PC-3 (cell line): ENCODE measurements at regions not wholly inside any gene's neighbourhood (a gene's known extent, or its start where the extent isn't known, plus 50 kb on each side); places are given as distances from the start of the nearest gene placed in this dataset.

ENCODE experiments used
- EZH2 ChIP-seq: fragments of 300-600 bp; sonication (generic); IDR thresholded peaks from one replicate; pipeline ENCODE4 v1.6.1; 2017; ENCODE audit warnings: antibody characterized with exemption, mild to moderate bottlenecking, low read length; ENCODE audit not compliant: unreplicated experiment
- TF ChIP-seq, protein P1 (sequence below): fragments of 300-600 bp; sonication (generic); conservative IDR thresholded peaks from 2 replicates; pipeline ENCODE4 v1.5.1; 2017; ENCODE audit warnings: antibody characterized with exemption, low read depth, mild to moderate bottlenecking, low read length

DNA sequence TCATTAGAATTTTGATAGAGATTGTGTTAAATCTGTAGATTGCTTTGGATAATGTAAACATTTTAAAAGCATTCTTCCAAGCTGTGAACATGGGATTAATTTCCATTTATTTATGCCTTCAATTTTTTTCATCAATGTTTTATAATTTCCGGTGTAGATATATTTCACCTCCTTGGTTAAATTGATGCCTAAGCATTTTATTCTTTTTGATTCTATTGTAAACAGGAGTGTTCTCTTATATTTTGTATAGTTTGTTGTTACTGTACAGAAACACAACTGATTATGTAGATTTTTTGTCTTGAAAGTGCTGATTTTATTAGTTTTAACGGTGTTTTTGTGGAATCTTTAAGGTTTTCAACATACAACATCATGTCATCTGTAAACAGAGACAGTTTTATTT lies 355.0 kb downstream of the EDEM1 start:
- TF ChIP-seq, protein P1, sequence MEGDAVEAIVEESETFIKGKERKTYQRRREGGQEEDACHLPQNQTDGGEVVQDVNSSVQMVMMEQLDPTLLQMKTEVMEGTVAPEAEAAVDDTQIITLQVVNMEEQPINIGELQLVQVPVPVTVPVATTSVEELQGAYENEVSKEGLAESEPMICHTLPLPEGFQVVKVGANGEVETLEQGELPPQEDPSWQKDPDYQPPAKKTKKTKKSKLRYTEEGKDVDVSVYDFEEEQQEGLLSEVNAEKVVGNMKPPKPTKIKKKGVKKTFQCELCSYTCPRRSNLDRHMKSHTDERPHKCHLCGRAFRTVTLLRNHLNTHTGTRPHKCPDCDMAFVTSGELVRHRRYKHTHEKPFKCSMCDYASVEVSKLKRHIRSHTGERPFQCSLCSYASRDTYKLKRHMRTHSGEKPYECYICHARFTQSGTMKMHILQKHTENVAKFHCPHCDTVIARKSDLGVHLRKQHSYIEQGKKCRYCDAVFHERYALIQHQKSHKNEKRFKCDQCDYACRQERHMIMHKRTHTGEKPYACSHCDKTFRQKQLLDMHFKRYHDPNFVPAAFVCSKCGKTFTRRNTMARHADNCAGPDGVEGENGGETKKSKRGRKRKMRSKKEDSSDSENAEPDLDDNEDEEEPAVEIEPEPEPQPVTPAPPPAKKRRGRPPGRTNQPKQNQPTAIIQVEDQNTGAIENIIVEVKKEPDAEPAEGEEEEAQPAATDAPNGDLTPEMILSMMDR, result no peak
- TF ChIP-seq EZH2, result no peak
